Tibial nerve (tissue), 4 donors: ENCODE measurements at regions not wholly inside any gene's neighbourhood (a gene's known extent, or its start where the extent isn't known, plus 50 kb on each side); places are given as distances from the start of the nearest gene placed in this dataset.

Experiments
- DNase-seq, 2 donors: peaks; one replicate each; pipeline ENCODE4 v3.0.0-alpha.2; 2019; ENCODE audit warnings: low spot score in 2 of 2
- H3K27ac ChIP-seq, 4 donors: fragments of 200-600 bp; sonication (generic) in 3 of 4; one replicate each; pipeline ENCODE4 v1.5.1; 2017 to 2019; ENCODE audit warnings: mild to moderate bottlenecking in 1 of 4
- H3K27me3 ChIP-seq, 2 donors: fragments of 200-600 bp; sonication (generic) in 1 of 2; one replicate each; pipeline versions ENCODE4 v1.5.1 to v1.6.0; 2017 to 2019
- H3K36me3 ChIP-seq, 3 donors: fragments of 200-600 bp; sonication (generic); one replicate each; pipeline ENCODE4 v1.5.1; 2018 to 2019
- H3K4me1 ChIP-seq, 4 donors: fragments of 200-600 bp; sonication (generic) in 3 of 4; one replicate each; pipeline ENCODE4 v1.5.1; 2017 to 2019
- H3K4me3 ChIP-seq, 4 donors: fragments of 200-600 bp; sonication (generic) in 3 of 4; one replicate each; pipeline ENCODE4 v1.5.1; 2017 to 2019; ENCODE audit warnings: mild to moderate bottlenecking in 1 of 4, moderate library complexity in 1 of 4
- H3K9me3 ChIP-seq, 4 donors: fragments of 200-600 bp; sonication (generic) in 3 of 4; one replicate each; pipeline ENCODE4 v1.5.1; 2017 to 2019
- CTCF ChIP-seq, 5 experiments: fragments of 200-600 bp in 3 of 5; fragments of 450-650 bp in 2 of 5; sonication (generic) in 3 of 5; IDR thresholded peaks; one replicate each; pipeline ENCODE4 v1.5.1; 2016 to 2019; ENCODE audit warnings: antibody characterized with exemption in 5 of 5, mild to moderate bottlenecking in 3 of 5, moderate library complexity in 2 of 5
- EP300 ChIP-seq, 2 donors: sonication (generic); formaldehyde crosslinking; IDR thresholded peaks; one replicate each; pipeline ENCODE4 v1.6.1; 2017; ENCODE audit warnings: antibody characterized with exemption in 2 of 2, mild to moderate bottlenecking in 1 of 2
- POLR2A ChIP-seq, 2 donors: fragments of 450-650 bp; IDR thresholded peaks; one replicate each; pipeline ENCODE4 v1.6.1; 2017; ENCODE audit warnings: antibody characterized with exemption in 2 of 2, mild to moderate bottlenecking in 2 of 2, moderate library complexity in 2 of 2
- WGBS, 2 donors: methylation state at CpG; one replicate each; pipeline ENCODE4 v1.1.5; 2018; 5-methylcytosine and 5-hydroxymethylcytosine counted together

- no peak overlapping the region for H3K4me3 ChIP-seq
- H3K9me3 ChIP-seq, result peaks cover 0 to 14% (median 0%) of the 10 kb centered on the region in 4 donors
- WGBS, 2 donors, result 80 to 81% methylated on average over 3 of the region's 3 CpGs
- no peaks in the 10 kb centered on the region for H3K36me3 ChIP-seq
- no peak for DNase-seq
- peaks cover 0 to 12% (median 0%) of the 10 kb centered on the region in 4 donors for H3K4me1 ChIP-seq
- no peaks in the 10 kb centered on the region for H3K27me3 ChIP-seq
- no peak for TF ChIP-seq EP300 (IDR thresholded peaks at IDR 0.05)
- TF ChIP-seq CTCF (IDR thresholded peaks at IDR 0.05), result no peak
- no peak for TF ChIP-seq POLR2A (IDR thresholded peaks at IDR 0.05)
- H3K27ac ChIP-seq, result no peak overlapping the region
Observed at GRCh38 chr5:144093400-144093799, 77.1 kb downstream of the YIPF5 start.

GRCh38 chr5:144093868-144094267 is 76.6 kb downstream of the YIPF5 start:
- WGBS, 2 donors, result 78 to 86% methylated on average over 2 of the region's 2 CpGs
- H3K9me3 ChIP-seq, result peaks cover 0 to 14% (median 0%) of the 10 kb centered on the region in 4 donors
- TF ChIP-seq EP300 (IDR thresholded peaks at IDR 0.05) (no peak), POLR2A (IDR thresholded peaks at IDR 0.05) (no peak), CTCF (IDR thresholded peaks at IDR 0.05) (no peak)
- no peaks in the 10 kb centered on the region for H3K36me3 ChIP-seq
- DNase-seq, result no peak
- H3K27me3 ChIP-seq, result no peaks in the 10 kb centered on the region
- H3K4me1 ChIP-seq, result peaks cover 0 to 8% (median 0%) of the 10 kb centered on the region in 4 donors
- no peak overlapping the region for H3K4me3 ChIP-seq
- no peak overlapping the region for H3K27ac ChIP-seq

- DNase-seq, result no peak
- H3K4me1 ChIP-seq, result no peaks in the 10 kb centered on the region
- no peaks in the 10 kb centered on the region for H3K36me3 ChIP-seq
- TF ChIP-seq CTCF (IDR thresholded peaks at IDR 0.05), result no peak
- TF ChIP-seq EP300 (IDR thresholded peaks at IDR 0.05), result no peak
- no peak for TF ChIP-seq POLR2A (IDR thresholded peaks at IDR 0.05)
- peaks cover 0 to 8% (median 0%) of the 10 kb centered on the region in 4 donors for H3K9me3 ChIP-seq
- no peak overlapping the region for H3K4me3 ChIP-seq
- no peaks in the 10 kb centered on the region for H3K27me3 ChIP-seq
- no peak overlapping the region for H3K27ac ChIP-seq
- 92 to 94% methylated on average over 1 of the region's 1 CpG for WGBS, 2 donors
Observed at GRCh38 chr5:144100702-144101101, 69.8 kb downstream of the YIPF5 start.

- H3K27me3 ChIP-seq, result no peaks in the 10 kb centered on the region
- peaks cover 0 to 2% (median 0%) of the 10 kb centered on the region in 4 donors for H3K9me3 ChIP-seq
- no peak for DNase-seq
- no peak for TF ChIP-seq CTCF (IDR thresholded peaks at IDR 0.05)
- TF ChIP-seq EP300 (IDR thresholded peaks at IDR 0.05), result no peak
- no peak for TF ChIP-seq POLR2A (IDR thresholded peaks at IDR 0.05)
- 69 to 74% methylated on average over 1 of the region's 1 CpG for WGBS, 2 donors
- H3K27ac ChIP-seq, result no peak overlapping the region
- H3K4me1 ChIP-seq, result no peaks in the 10 kb centered on the region
- no peak overlapping the region for H3K4me3 ChIP-seq
- no peaks in the 10 kb centered on the region for H3K36me3 ChIP-seq
Observed at GRCh38 chr5:144101616-144102015, 68.8 kb downstream of the YIPF5 start.

- 74 to 98% methylated on average over 2 of the region's 2 CpGs for WGBS, 2 donors
- no peak overlapping the region for H3K27ac ChIP-seq
Observed at GRCh38 chr5:144102361-144102760, 68.1 kb downstream of the YIPF5 start.

More at GRCh38 chr5:144102361-144102760, 68.1 kb downstream of the YIPF5 start:
- H3K27me3 ChIP-seq, result no peaks in the 10 kb centered on the region
- H3K4me1 ChIP-seq, result no peaks in the 10 kb centered on the region
- no peaks in the 10 kb centered on the region for H3K36me3 ChIP-seq
- H3K9me3 ChIP-seq, result peaks cover 0 to 2% (median 0%) of the 10 kb centered on the region in 4 donors
- H3K4me3 ChIP-seq, result no peak overlapping the region
- no peak for DNase-seq
- TF ChIP-seq CTCF (IDR thresholded peaks at IDR 0.05) (no peak), POLR2A (IDR thresholded peaks at IDR 0.05) (no peak), EP300 (IDR thresholded peaks at IDR 0.05) (no peak)
